ENCODE measurements at regions not wholly inside any gene's neighbourhood (a gene's known extent, or its start where the extent isn't known, plus 50 kb on each side); places are given as distances from the start of the nearest gene placed in this dataset.

- in situ Hi-C loops (cut with MboI; ENCODE audit: low sequenced_read_pairs) = no loop called here
Observed at GRCh38 chr2:220036431-220036830, 409.0 kb downstream of the SLC4A3 start.

GRCh38 chr2:220040346-220040745 is 412.9 kb downstream of the SLC4A3 start:
- in situ Hi-C loops (cut with MboI; ENCODE audit: low sequenced_read_pairs) = no loop called here

GRCh38 chr2:220041447-220041846 is 414.0 kb downstream of the SLC4A3 start:
- in situ Hi-C loops (cut with MboI; ENCODE audit: low sequenced_read_pairs) = no loop called here

- in situ Hi-C loops (cut with MboI; ENCODE audit: low sequenced_read_pairs) = no loop called here
Observed at GRCh38 chr2:220043155-220043989, 415.9 kb downstream of the SLC4A3 start.

GRCh38 chr2:220043990-220044335 is 416.5 kb downstream of the SLC4A3 start:
- in situ Hi-C loops (cut with MboI; ENCODE audit: low sequenced_read_pairs) = no loop called here

- in situ Hi-C loops (cut with MboI; ENCODE audit: low sequenced_read_pairs) = no loop called here
Observed at GRCh38 chr2:220044383-220044782, 417.0 kb downstream of the SLC4A3 start.

- in situ Hi-C loops (cut with MboI; ENCODE audit: low sequenced_read_pairs) = no loop called here
Observed at GRCh38 chr2:220046507-220046906, 419.1 kb downstream of the SLC4A3 start.

- in situ Hi-C loops (cut with MboI; ENCODE audit: low sequenced_read_pairs) = no loop called here
Observed at GRCh38 chr2:220051716-220052115, 424.3 kb downstream of the SLC4A3 start.

- in situ Hi-C loops (cut with MboI; ENCODE audit: low sequenced_read_pairs) = no loop called here
Observed at GRCh38 chr2:220053919-220054318, 426.5 kb downstream of the SLC4A3 start.

- in situ Hi-C loops (cut with MboI; ENCODE audit: low sequenced_read_pairs) = no loop called here
Observed at GRCh38 chr2:220057391-220057790, 430.0 kb downstream of the SLC4A3 start.

- in situ Hi-C loops (cut with MboI; ENCODE audit: low sequenced_read_pairs) = no loop called here
Observed at GRCh38 chr2:220057916-220058315, 430.5 kb downstream of the SLC4A3 start.

GRCh38 chr2:220064111-220065030 is 436.9 kb downstream of the SLC4A3 start:
- in situ Hi-C loops (cut with MboI; ENCODE audit: low sequenced_read_pairs) = no loop called here

GRCh38 chr2:220065581-220065980 is 438.2 kb downstream of the SLC4A3 start:
- in situ Hi-C loops (cut with MboI; ENCODE audit: low sequenced_read_pairs) = no loop called here

- in situ Hi-C loops (cut with MboI; ENCODE audit: low sequenced_read_pairs) = no loop called here
Observed at GRCh38 chr2:220068846-220069245, 441.4 kb downstream of the SLC4A3 start.

- in situ Hi-C loops (cut with MboI; ENCODE audit: low sequenced_read_pairs) = no loop called here
Observed at GRCh38 chr2:220070349-220070748, 442.9 kb downstream of the SLC4A3 start.

- in situ Hi-C loops (cut with MboI; ENCODE audit: low sequenced_read_pairs) = no loop called here
Observed at GRCh38 chr2:220071696-220072095, 444.3 kb downstream of the SLC4A3 start.

- in situ Hi-C loops (cut with MboI; ENCODE audit: low sequenced_read_pairs) = no loop called here
Observed at GRCh38 chr2:220072669-220073220, 445.3 kb downstream of the SLC4A3 start.

- in situ Hi-C loops (cut with MboI; ENCODE audit: low sequenced_read_pairs) = no loop called here
Observed at GRCh38 chr2:220075835-220076234, 448.4 kb downstream of the SLC4A3 start.

GRCh38 chr2:220076734-220077133 is 449.3 kb downstream of the SLC4A3 start:
- in situ Hi-C loops (cut with MboI; ENCODE audit: low sequenced_read_pairs) = no loop called here

- in situ Hi-C loops (cut with MboI; ENCODE audit: low sequenced_read_pairs) = no loop called here
Observed at GRCh38 chr2:220077488-220077887, 450.1 kb downstream of the SLC4A3 start.

- in situ Hi-C loops (cut with MboI; ENCODE audit: low sequenced_read_pairs) = no loop called here
Observed at GRCh38 chr2:220078439-220078838, 451.0 kb downstream of the SLC4A3 start.

- in situ Hi-C loops (cut with MboI; ENCODE audit: low sequenced_read_pairs) = no loop called here
Observed at GRCh38 chr2:220079595-220079994, 452.2 kb downstream of the SLC4A3 start.

Measured in HL-60/S4 (cell line).